Activated naive CD4-positive, alpha-beta T cell treated with anti-CD3 and anti-CD28 coated beads, Interleukin-2, amount 50 U/mL, for 24 hours (primary cell): ENCODE measurements at regions not wholly inside any gene's neighbourhood (a gene's known extent, or its start where the extent isn't known, plus 50 kb on each side); places are given as distances from the start of the nearest gene placed in this dataset.

Experiments
- H3K27ac Mint-ChIP-seq: one replicate; pipeline ENCODE4 v1.8.0; 2021; ENCODE audit warnings: mild to moderate bottlenecking, mixed read lengths
- H3K27me3 Mint-ChIP-seq: one replicate; pipeline ENCODE4 v1.8.0; 2021; ENCODE audit warnings: mixed read lengths
- H3K36me3 Mint-ChIP-seq: one replicate; pipeline ENCODE4 v1.8.0; 2021; ENCODE audit warnings: mixed read lengths
- H3K4me1 Mint-ChIP-seq: one replicate; pipeline ENCODE4 v1.8.0; 2021; ENCODE audit warnings: mixed read lengths
- H3K4me3 Mint-ChIP-seq: one replicate; pipeline ENCODE4 v1.8.0; 2021; ENCODE audit warnings: mild to moderate bottlenecking, mixed read lengths
- H3K9me3 Mint-ChIP-seq: one replicate; pipeline ENCODE4 v1.8.0; 2021; ENCODE audit warnings: mixed read lengths

DNA sequence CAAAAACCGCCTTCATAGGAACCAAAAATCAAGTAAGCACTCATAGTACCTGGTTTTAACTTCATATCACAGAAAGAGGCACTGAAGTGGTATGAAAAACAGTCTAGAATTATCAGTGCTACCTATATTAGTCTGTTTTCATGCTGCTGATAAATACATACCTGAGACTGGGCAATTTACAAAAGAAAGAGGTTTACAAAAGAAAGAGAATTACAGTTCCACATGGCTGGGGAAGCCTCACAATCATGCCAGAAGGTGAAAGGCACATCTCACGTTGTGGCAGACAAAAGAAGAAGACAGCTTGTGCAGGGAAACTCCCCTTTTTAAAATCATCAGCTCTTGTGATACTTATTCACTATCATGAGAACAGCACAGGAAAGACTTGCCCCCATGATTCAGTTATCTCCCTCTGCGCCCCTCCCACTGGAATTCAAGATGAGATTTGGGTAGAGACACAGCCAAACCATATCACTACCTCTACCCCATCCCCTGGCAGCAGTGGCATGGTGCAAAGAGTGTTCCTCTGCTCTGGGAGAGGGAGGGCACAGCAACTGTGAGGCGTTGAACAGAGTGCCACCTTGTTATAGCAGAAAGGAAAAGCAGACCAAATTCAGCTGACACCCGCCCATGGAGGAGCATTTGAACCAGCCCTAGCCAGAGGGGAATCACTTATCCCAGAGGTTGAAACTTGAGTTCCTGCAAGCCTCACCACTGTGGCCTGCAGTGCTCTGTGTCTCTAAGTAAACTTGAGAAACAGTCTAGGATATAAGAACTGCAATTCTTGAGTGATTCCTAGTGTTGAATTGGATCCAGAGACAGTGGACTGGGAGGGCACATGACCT is 61.9 kb upstream of the PTPRZ1 start:
- H3K27me3 Mint-ChIP-seq, result no peaks in the 10 kb centered on the region
- H3K36me3 Mint-ChIP-seq, result no peaks in the 10 kb centered on the region
- H3K9me3 Mint-ChIP-seq, result peaks cover 13% of the 10 kb centered on the region
- no peak overlapping the region for H3K4me3 Mint-ChIP-seq
- H3K4me1 Mint-ChIP-seq, result no peaks in the 10 kb centered on the region
- no peak overlapping the region for H3K27ac Mint-ChIP-seq

DNA sequence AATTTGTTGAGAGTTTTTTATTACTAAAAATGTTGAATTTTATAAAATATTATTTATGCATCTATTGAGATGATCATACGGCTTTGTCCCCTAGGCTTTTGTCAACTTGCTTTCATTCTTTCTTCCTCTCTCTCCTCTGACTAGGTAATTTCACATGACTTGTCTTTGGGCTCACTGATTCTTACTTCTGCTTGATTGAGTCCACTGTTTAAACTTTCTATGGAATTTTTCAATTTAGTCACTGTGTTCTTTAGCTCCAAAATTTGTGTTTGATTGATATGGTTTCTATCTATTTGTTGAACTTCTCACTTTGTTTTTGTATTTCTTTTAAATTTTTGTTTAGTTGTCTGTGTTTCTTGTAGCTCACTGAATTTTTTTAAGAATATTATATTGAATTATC is 65.9 kb upstream of the PTPRZ1 start:
- Mint-ChIP-seq H3K4me1 (no peaks in the 10 kb centered on the region), H3K9me3 (peaks cover 13% of the 10 kb centered on the region), H3K27me3 (no peaks in the 10 kb centered on the region), H3K36me3 (no peaks in the 10 kb centered on the region), H3K4me3 (no peak overlapping the region), H3K27ac (no peak overlapping the region)

- Mint-ChIP-seq H3K27me3 (no peaks in the 10 kb centered on the region), H3K4me1 (no peaks in the 10 kb centered on the region), H3K27ac (no peak overlapping the region), H3K36me3 (no peaks in the 10 kb centered on the region), H3K4me3 (no peak overlapping the region), H3K9me3 (peaks cover 8% of the 10 kb centered on the region)
Measured at GRCh38 chr7:121803039-121803438, 69.9 kb upstream of the PTPRZ1 start.

DNA sequence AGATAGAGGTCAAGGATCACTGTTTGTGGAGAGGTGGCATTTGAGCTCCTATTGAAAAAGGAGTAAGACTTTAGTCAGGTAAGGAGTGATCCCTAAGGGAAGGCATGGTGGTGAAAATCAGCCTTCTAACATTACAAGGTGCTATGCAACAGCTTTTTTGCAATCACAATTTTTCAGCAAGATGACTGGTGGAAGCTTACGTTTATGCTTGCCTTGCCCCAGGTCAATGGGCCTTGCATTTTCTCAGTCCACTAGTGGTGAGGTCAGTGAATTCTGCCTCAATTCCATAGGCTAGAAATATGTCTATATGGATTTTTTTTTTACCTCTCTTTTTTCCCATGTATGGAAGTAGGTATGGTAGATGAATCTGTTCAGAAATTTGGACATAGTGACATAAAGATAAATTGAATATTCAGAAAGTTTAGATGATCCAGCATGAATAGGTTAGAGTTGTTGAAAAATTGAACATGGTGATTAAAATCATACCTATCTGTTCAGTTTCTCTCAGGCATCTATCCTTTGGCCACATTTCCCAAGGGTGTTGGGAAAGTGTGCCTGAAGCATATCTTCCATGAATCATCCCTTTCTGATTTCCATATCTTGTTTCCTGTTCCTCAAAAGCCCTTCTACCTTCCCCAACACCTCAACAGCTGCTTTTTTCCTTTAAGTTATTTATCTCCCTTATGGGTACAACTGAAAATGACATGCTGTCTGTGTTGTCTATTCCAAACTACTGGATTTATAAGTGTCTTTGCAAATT is 71.9 kb upstream of the PTPRZ1 start:
- Mint-ChIP-seq H3K9me3 (no peaks in the 10 kb centered on the region), H3K27me3 (no peaks in the 10 kb centered on the region), H3K27ac (no peak overlapping the region), H3K36me3 (no peaks in the 10 kb centered on the region), H3K4me3 (no peak overlapping the region), H3K4me1 (no peaks in the 10 kb centered on the region)

DNA sequence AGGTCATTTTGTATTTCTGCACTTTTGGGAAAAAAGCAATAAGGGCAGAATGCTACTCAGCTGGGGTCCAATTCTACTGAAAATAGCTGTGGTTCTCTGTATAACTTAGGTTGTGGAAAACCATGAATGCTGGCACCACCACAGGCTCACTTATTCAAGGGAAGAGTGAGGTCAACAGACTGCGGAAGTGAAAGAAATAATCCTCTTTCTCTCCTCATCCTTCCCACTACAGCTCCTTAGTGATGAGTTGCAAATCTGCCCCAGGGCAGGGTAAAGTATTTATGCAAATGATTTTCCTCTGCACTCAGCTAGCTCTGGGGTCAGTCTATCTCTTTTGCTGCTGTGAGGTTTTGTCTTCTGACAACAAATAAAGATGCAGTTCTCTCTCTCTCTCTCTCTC is 74.1 kb upstream of the PTPRZ1 start:
- H3K27ac Mint-ChIP-seq, result no peak overlapping the region
- no peaks in the 10 kb centered on the region for H3K36me3 Mint-ChIP-seq
- H3K4me1 Mint-ChIP-seq, result no peaks in the 10 kb centered on the region
- no peaks in the 10 kb centered on the region for H3K9me3 Mint-ChIP-seq
- no peaks in the 10 kb centered on the region for H3K27me3 Mint-ChIP-seq
- H3K4me3 Mint-ChIP-seq, result no peak overlapping the region

DNA sequence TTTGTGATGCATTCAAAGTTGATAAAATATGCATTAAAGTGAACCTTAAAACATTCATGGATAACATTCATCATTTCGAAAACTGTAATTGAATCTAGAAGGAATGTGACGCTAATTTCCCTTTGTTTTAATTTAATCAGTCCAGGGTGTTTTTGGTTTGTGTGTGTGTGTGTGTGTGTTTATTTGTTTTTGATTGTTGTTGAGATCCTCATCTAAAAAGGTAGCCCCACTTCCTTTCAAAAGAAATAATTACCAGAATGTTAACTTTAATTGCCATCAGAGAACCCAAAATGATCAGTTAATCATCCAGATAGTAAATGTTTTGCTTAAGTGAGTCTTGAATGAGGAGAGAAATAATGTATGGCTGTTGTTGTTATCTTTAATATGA is 74.5 kb upstream of the PTPRZ1 start:
- H3K27me3 Mint-ChIP-seq, result no peaks in the 10 kb centered on the region
- no peaks in the 10 kb centered on the region for H3K36me3 Mint-ChIP-seq
- no peaks in the 10 kb centered on the region for H3K4me1 Mint-ChIP-seq
- no peaks in the 10 kb centered on the region for H3K9me3 Mint-ChIP-seq
- no peak overlapping the region for H3K27ac Mint-ChIP-seq
- H3K4me3 Mint-ChIP-seq, result no peak overlapping the region

GRCh38 chr7:121797657-121798452 is 75.1 kb upstream of the PTPRZ1 start:
- Mint-ChIP-seq H3K4me3 (no peak overlapping the region), H3K36me3 (no peaks in the 10 kb centered on the region), H3K27ac (no peak overlapping the region), H3K27me3 (no peaks in the 10 kb centered on the region), H3K4me1 (no peaks in the 10 kb centered on the region), H3K9me3 (no peaks in the 10 kb centered on the region)

- Mint-ChIP-seq H3K9me3 (no peaks in the 10 kb centered on the region), H3K27ac (no peak overlapping the region)
Measured at GRCh38 chr7:121796936-121797656, 75.9 kb upstream of the PTPRZ1 start.

GRCh38 chr7:121796381-121796780 is 76.6 kb upstream of the PTPRZ1 start:
- no peaks in the 10 kb centered on the region for H3K36me3 Mint-ChIP-seq
- H3K9me3 Mint-ChIP-seq, result peaks cover 4% of the 10 kb centered on the region
- no peak overlapping the region for H3K27ac Mint-ChIP-seq
- no peaks in the 10 kb centered on the region for H3K27me3 Mint-ChIP-seq
- no peaks in the 10 kb centered on the region for H3K4me1 Mint-ChIP-seq
- no peak overlapping the region for H3K4me3 Mint-ChIP-seq

More at GRCh38 chr7:121796936-121797656, 75.9 kb upstream of the PTPRZ1 start:
- no peaks in the 10 kb centered on the region for H3K36me3 Mint-ChIP-seq
- H3K4me3 Mint-ChIP-seq, result no peak overlapping the region
- H3K4me1 Mint-ChIP-seq, result no peaks in the 10 kb centered on the region
- H3K27me3 Mint-ChIP-seq, result no peaks in the 10 kb centered on the region

DNA sequence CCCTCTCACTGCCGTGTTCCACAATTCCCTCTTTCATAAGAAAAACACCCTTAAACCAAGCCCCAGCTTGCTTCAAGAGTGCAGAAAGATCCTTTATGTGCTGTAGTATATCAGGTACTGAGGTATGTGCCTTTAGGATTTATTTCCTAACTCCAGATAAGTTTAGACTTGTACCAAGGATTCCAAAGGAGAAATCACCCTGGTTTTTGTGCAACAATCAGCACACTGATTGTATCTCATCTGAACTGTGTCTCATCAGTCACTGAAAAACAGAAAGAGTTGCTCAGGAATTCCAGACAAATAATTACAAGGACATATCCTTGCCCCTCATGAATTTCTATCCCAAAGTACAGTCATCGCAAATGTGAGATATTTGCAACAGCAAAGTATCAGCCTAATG is 77.2 kb upstream of the PTPRZ1 start:
- Mint-ChIP-seq H3K27me3 (no peaks in the 10 kb centered on the region), H3K4me1 (no peaks in the 10 kb centered on the region), H3K36me3 (no peaks in the 10 kb centered on the region), H3K27ac (no peak overlapping the region), H3K4me3 (no peak overlapping the region), H3K9me3 (peaks cover 10% of the 10 kb centered on the region)

DNA sequence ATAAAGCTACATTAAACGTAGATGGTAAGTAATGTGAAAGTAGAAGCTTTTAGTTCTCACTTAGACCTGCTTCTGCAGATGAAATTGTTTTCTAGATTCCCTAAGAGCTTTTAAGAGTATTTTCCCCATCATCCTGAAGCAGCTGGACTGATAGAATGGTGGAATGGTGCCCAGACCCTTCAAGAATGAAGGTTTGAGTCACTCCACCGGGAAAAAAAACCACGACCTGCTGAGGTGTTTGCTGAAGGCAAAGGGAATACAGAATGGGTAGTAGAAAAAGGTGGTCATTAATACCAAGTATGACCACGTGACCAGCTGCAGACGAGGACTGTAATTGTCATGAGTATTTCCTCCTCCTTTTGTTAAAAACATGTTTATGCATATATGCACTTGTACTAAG is 79.2 kb upstream of the PTPRZ1 start:
- no peaks in the 10 kb centered on the region for H3K4me1 Mint-ChIP-seq
- H3K27ac Mint-ChIP-seq, result no peak overlapping the region
- H3K36me3 Mint-ChIP-seq, result no peaks in the 10 kb centered on the region
- no peak overlapping the region for H3K4me3 Mint-ChIP-seq
- peaks cover 10% of the 10 kb centered on the region for H3K9me3 Mint-ChIP-seq
- no peaks in the 10 kb centered on the region for H3K27me3 Mint-ChIP-seq

DNA sequence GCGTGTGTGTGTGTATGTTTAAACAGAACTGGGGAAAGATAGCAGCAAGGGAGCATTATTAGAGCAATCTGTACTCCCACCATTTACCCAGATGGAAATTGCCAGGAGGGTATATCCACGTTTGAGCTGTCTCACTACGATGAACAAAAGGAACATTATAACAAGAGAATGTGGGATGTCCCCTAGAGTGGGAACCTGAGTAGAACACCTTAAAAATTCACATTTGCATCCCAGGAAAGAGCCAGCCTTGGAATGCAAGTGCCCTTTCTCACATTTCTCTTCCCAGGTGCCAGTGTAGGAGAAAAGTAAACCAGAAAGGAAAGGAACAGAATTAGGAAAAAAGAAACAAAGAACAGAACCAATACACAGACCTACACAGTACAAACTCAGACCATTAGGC is 95.3 kb upstream of the PTPRZ1 start:
- H3K27ac Mint-ChIP-seq, result no peak overlapping the region
- H3K4me3 Mint-ChIP-seq, result no peak overlapping the region
- no peaks in the 10 kb centered on the region for H3K27me3 Mint-ChIP-seq
- no peaks in the 10 kb centered on the region for H3K4me1 Mint-ChIP-seq
- peaks cover 10% of the 10 kb centered on the region for H3K9me3 Mint-ChIP-seq
- no peaks in the 10 kb centered on the region for H3K36me3 Mint-ChIP-seq

DNA sequence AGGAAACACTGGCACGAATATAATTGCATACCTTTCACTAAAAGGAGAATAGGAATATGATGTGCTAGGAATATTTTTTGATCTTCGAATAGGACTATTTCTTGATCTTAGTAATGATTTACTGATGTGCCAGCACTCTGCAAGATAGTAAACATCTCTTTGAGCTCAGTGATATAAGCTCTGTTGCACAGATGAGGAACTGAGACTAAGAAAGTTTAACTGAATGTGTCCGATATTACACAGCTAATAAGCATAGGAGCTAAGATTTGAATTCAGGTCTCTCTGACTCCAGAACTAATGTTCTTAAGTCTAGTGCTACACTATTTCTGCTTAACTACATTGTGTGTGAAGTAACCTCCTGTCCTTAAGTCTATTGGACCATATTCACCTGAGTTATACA is 98.4 kb upstream of the PTPRZ1 start:
- no peaks in the 10 kb centered on the region for H3K4me1 Mint-ChIP-seq
- H3K4me3 Mint-ChIP-seq, result no peak overlapping the region
- no peaks in the 10 kb centered on the region for H3K27me3 Mint-ChIP-seq
- no peaks in the 10 kb centered on the region for H3K36me3 Mint-ChIP-seq
- H3K27ac Mint-ChIP-seq, result no peak overlapping the region
- H3K9me3 Mint-ChIP-seq, result peaks cover 5% of the 10 kb centered on the region

DNA sequence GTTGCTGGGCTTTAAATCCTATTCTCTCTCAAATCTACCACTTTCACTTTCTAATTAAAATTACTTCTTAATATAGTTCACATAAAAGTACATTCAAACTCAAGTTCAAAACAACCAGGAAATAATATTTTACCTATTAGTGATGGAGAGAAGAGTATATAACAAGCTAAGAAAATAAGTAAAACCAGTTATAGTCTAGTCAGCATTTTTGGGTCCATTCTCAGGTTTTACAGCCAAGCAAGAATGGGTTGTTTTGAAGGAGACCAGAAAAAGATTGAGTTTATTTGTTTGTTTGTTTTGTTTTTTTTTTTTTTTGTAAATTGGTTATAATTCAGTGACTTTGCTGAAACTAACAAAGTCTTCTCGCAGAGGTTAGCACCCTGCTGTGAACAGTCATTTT is 106.3 kb upstream of the PTPRZ1 start:
- Mint-ChIP-seq H3K4me1 (no peaks in the 10 kb centered on the region), H3K27me3 (no peaks in the 10 kb centered on the region), H3K9me3 (no peaks in the 10 kb centered on the region), H3K36me3 (no peaks in the 10 kb centered on the region), H3K27ac (no peak overlapping the region), H3K4me3 (no peak overlapping the region)

- Mint-ChIP-seq H3K9me3 (no peaks in the 10 kb centered on the region), H3K4me1 (no peaks in the 10 kb centered on the region), H3K27me3 (no peaks in the 10 kb centered on the region), H3K27ac (no peak overlapping the region), H3K4me3 (no peak overlapping the region), H3K36me3 (no peaks in the 10 kb centered on the region)
Measured at GRCh38 chr7:121761399-121761798, 111.6 kb upstream of the PTPRZ1 start.
